ENCODE measurements at regions not wholly inside any gene's neighbourhood (a gene's known extent, or its start where the extent isn't known, plus 50 kb on each side); places are given as distances from the start of the nearest gene placed in this dataset.

- Histone ChIP-seq H3K9me3 (peaks cover 0 to 6% (median 0%) of the 10 kb centered on the region in 3 donors), H3K4me3 (no peak overlapping the region), H3K27ac (no peak overlapping the region), H3K36me3 (no peaks in the 10 kb centered on the region), H3K27me3 (peaks cover 0 to 17% (median 0%) of the 10 kb centered on the region in 4 donors), H3K4me1 (no peaks in the 10 kb centered on the region)
- WGBS, 2 donors: 70 to 76% methylated on average over 14 to 15 of the region's 16 CpGs
- DNase-seq: no peak
- intact Hi-C loops (cut with DNase I): no loop called here
- no peak for TF ChIP-seq CTCF (IDR thresholded peaks at IDR 0.05)
- TF ChIP-seq POLR2A (IDR thresholded peaks at IDR 0.05): no peak
Observed at GRCh38 chr2:5980450-5981190, 288.4 kb downstream of the SOX11 start.

GRCh38 chr2:5982193-5982902 lies 290.2 kb downstream of the SOX11 start:
- TF ChIP-seq CTCF (IDR thresholded peaks at IDR 0.05) (no peak), POLR2A (IDR thresholded peaks at IDR 0.05) (no peak)
- Histone ChIP-seq H3K9me3 (peaks cover 0 to 6% (median 0%) of the 10 kb centered on the region in 3 donors), H3K4me3 (no peak overlapping the region), H3K36me3 (no peaks in the 10 kb centered on the region), H3K4me1 (no peaks in the 10 kb centered on the region), H3K27ac (no peak overlapping the region), H3K27me3 (peaks cover 0 to 17% (median 0%) of the 10 kb centered on the region in 4 donors)
- intact Hi-C loops (cut with DNase I): no loop called here
- 72 to 80% methylated on average over 16 of the region's 16 CpGs for WGBS, 2 donors
- no peak for DNase-seq

DNA sequence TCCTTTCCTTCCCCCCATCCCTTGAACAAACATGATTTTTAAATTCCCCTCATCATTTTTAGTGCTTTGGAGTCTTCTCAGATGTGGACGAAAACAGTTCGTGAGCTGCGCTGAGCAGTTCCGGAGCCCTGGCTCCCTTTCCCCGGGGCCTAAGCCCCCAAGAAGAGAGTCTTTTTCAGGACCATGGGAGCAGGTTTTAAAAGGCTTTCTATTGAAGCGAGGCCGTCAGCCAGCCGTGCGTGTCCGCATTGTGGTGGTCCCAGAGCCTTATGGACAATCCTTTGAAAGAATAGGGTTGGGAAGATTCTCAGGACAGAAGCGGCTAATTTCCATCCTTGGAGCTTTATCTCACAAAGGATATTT lies 290.7 kb downstream of the SOX11 start:
- 90 to 96% methylated on average over 4 to 6 of the region's 11 CpGs for WGBS, 2 donors

DNA sequence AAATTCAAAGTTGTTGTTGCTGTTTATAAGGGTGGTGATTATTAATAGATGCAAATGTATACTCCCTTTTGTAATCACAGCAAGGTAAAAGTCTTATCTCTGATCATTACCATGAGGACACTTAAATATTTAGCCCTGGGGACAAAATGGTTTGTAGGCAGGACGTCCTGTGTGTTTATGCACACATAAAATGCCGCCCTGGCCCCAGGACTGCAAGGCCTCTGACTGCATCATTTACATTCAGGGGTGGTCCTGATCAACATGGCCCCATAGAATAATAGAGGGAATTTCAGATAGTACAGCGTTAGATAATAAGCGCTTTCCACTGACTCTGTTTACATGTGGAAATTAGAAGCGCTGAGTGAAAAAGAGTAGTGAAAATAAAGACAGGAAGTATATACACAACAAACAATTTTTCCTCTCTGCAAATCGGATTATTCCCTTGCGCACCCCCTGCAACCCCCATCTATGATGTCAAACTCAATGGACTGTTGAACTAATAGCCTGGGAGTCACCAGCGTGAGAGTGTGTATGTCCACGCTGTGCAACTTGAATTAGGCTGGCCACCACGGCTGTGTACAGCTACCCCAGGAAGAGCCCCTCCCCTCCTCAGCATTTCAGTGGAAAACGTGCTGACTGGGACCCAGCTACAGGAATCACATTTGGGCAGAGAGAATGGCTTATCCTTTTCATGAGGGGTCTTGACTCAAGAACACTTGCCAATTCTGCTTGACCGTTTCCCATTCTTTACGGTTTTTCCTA lies 291.5 kb downstream of the SOX11 start:
- Histone ChIP-seq H3K4me1 (no peaks in the 10 kb centered on the region), H3K27me3 (peaks cover 0 to 17% (median 0%) of the 10 kb centered on the region in 4 donors), H3K9me3 (peaks cover 0 to 6% (median 0%) of the 10 kb centered on the region in 3 donors), H3K36me3 (no peaks in the 10 kb centered on the region), H3K27ac (no peak overlapping the region), H3K4me3 (no peak overlapping the region)
- TF ChIP-seq CTCF (IDR thresholded peaks at IDR 0.05) (no peak), POLR2A (IDR thresholded peaks at IDR 0.05) (no peak)
- intact Hi-C loops (cut with DNase I): no loop called here
- DNase-seq: no peak
- 80 to 83% methylated on average over 12 to 13 of the region's 13 CpGs for WGBS, 2 donors

More for the DNA sequence above, 290.7 kb downstream of the SOX11 start:
- TF ChIP-seq CTCF (IDR thresholded peaks at IDR 0.05) (no peak), POLR2A (IDR thresholded peaks at IDR 0.05) (no peak)
- intact Hi-C loops (cut with DNase I): no loop called here
- peaks cover 0 to 17% (median 0%) of the 10 kb centered on the region in 4 donors for H3K27me3 ChIP-seq
- no peak overlapping the region for H3K4me3 ChIP-seq
- no peaks in the 10 kb centered on the region for H3K36me3 ChIP-seq
- no peak for DNase-seq
- H3K9me3 ChIP-seq: peaks cover 0 to 6% (median 0%) of the 10 kb centered on the region in 3 donors
- no peaks in the 10 kb centered on the region for H3K4me1 ChIP-seq
- no peak overlapping the region for H3K27ac ChIP-seq

Measured in esophagus squamous epithelium (tissue), 5 donors.